ENCODE measurements at regions not wholly inside any gene's neighbourhood (a gene's known extent, or its start where the extent isn't known, plus 50 kb on each side); places are given as distances from the start of the nearest gene placed in this dataset.
A peak's percentile ranks its signal among the peaks of the same experiment; 100 is the strongest.

- H3K4me3 ChIP-seq: no peak overlapping the region
- H3K27me3 ChIP-seq: no peaks in the 10 kb centered on the region
- H3K36me3 ChIP-seq: no peaks in the 10 kb centered on the region
- H3K9me3 ChIP-seq (ENCODE audit: low read depth): no peaks in the 10 kb centered on the region
- DNase-seq (ENCODE audit: low read depth in 1 of 2, low spot score in 1 of 2): peak; percentile 5 to 85
- TF ChIP-seq CTCF (IDR thresholded peaks at IDR 0.05; ENCODE audit: low read depth, low read length): no peak
- peaks cover 30% of the 10 kb centered on the region for H3K4me1 ChIP-seq (ENCODE audit: low read depth)
- peak overlapping the region; percentile 67 for H3K27ac ChIP-seq
These were observed 219.0 kb upstream of the EMCN start for GRCh38 chr4:100736641-100737451.

- Histone ChIP-seq H3K4me1 (ENCODE audit: low read depth) (no peaks in the 10 kb centered on the region), H3K9me3 (ENCODE audit: low read depth) (no peaks in the 10 kb centered on the region), H3K27me3 (no peaks in the 10 kb centered on the region), H3K4me3 (no peak overlapping the region), H3K36me3 (no peaks in the 10 kb centered on the region), H3K27ac (no peak overlapping the region)
- DNase-seq (ENCODE audit: low read depth in 1 of 2, low spot score in 1 of 2): no peak
- no peak for TF ChIP-seq CTCF (IDR thresholded peaks at IDR 0.05; ENCODE audit: low read depth, low read length)
These were observed 211.0 kb upstream of the EMCN start for GRCh38 chr4:100728861-100729260.

- Histone ChIP-seq H3K27ac (no peak overlapping the region), H3K4me3 (no peak overlapping the region), H3K9me3 (ENCODE audit: low read depth) (no peaks in the 10 kb centered on the region), H3K4me1 (ENCODE audit: low read depth) (no peaks in the 10 kb centered on the region), H3K27me3 (no peaks in the 10 kb centered on the region), H3K36me3 (no peaks in the 10 kb centered on the region)
- no peak for DNase-seq (ENCODE audit: low read depth in 1 of 2, low spot score in 1 of 2)
- TF ChIP-seq CTCF (IDR thresholded peaks at IDR 0.05; ENCODE audit: low read depth, low read length): no peak
These were observed 205.1 kb upstream of the EMCN start for GRCh38 chr4:100722866-100723459.

- Histone ChIP-seq H3K27me3 (no peaks in the 10 kb centered on the region), H3K4me3 (no peak overlapping the region), H3K27ac (no peak overlapping the region), H3K9me3 (ENCODE audit: low read depth) (no peaks in the 10 kb centered on the region), H3K4me1 (ENCODE audit: low read depth) (no peaks in the 10 kb centered on the region), H3K36me3 (no peaks in the 10 kb centered on the region)
- TF ChIP-seq CTCF (IDR thresholded peaks at IDR 0.05; ENCODE audit: low read depth, low read length): no peak
- no peak for DNase-seq (ENCODE audit: low read depth in 1 of 2, low spot score in 1 of 2)
These were observed 204.3 kb upstream of the EMCN start for GRCh38 chr4:100722133-100722532.

GRCh38 chr4:100721490-100721889, 203.7 kb upstream of the EMCN start:
- Histone ChIP-seq H3K9me3 (ENCODE audit: low read depth) (no peaks in the 10 kb centered on the region), H3K4me3 (no peak overlapping the region), H3K4me1 (ENCODE audit: low read depth) (no peaks in the 10 kb centered on the region), H3K27me3 (no peaks in the 10 kb centered on the region), H3K27ac (no peak overlapping the region), H3K36me3 (no peaks in the 10 kb centered on the region)
- DNase-seq (ENCODE audit: low read depth in 1 of 2, low spot score in 1 of 2): no peak
- TF ChIP-seq CTCF (IDR thresholded peaks at IDR 0.05; ENCODE audit: low read depth, low read length): no peak

Data from cardiac muscle cell (in vitro differentiated cells and primary cell).